Kidney tubule cell (primary cell): ENCODE measurements at regions not wholly inside any gene's neighbourhood (a gene's known extent, or its start where the extent isn't known, plus 50 kb on each side); places are given as distances from the start of the nearest gene placed in this dataset.
"Not testable (repeated sequence)": the region's sequence is repeated elsewhere in the genome, so short reads cannot be mapped to it uniquely, and the experiment has no call there.

Experiments
- DNase-seq: peaks from one replicate; pipeline ENCODE4 v3.0.0-alpha.2; 2018; ENCODE audit warnings: low spot score

GRCh38 chr2:51774606-51775005, 742.7 kb upstream of the NRXN1 start:
- DNase-seq = not testable (repeated sequence)

GRCh38 chr2:51760441-51760840, 728.5 kb upstream of the NRXN1 start:
- no peak for DNase-seq

GRCh38 chr2:51758081-51758480, 726.1 kb upstream of the NRXN1 start:
- no peak for DNase-seq

GRCh38 chr2:51734115-51734514, 702.2 kb upstream of the NRXN1 start:
- no peak for DNase-seq

GRCh38 chr2:51723691-51724090, 691.8 kb upstream of the NRXN1 start:
- no peak for DNase-seq

- DNase-seq = no peak
Observed at GRCh38 chr2:51722311-51722710, 690.4 kb upstream of the NRXN1 start.

GRCh38 chr2:51720826-51721225, 688.9 kb upstream of the NRXN1 start:
- DNase-seq = no peak

- DNase-seq = no peak
Observed at GRCh38 chr2:51718881-51719280, 686.9 kb upstream of the NRXN1 start.

GRCh38 chr2:51717312-51717711, 685.4 kb upstream of the NRXN1 start:
- peak; percentile 82 for DNase-seq

- no peak for DNase-seq
Observed at GRCh38 chr2:51711766-51712165, 679.8 kb upstream of the NRXN1 start.

- DNase-seq = peak; percentile 29
Observed at GRCh38 chr2:51710222-51710621, 678.3 kb upstream of the NRXN1 start.

GRCh38 chr2:51707625-51708024, 675.7 kb upstream of the NRXN1 start:
- no peak for DNase-seq

GRCh38 chr2:51706220-51706619, 674.3 kb upstream of the NRXN1 start:
- DNase-seq = no peak

GRCh38 chr2:51705417-51705816, 673.5 kb upstream of the NRXN1 start:
- no peak for DNase-seq

- no peak for DNase-seq
Observed at GRCh38 chr2:51698021-51698420, 666.1 kb upstream of the NRXN1 start.

GRCh38 chr2:51697095-51697494, 665.2 kb upstream of the NRXN1 start:
- peak; percentile 80 for DNase-seq

- DNase-seq = no peak
Observed at GRCh38 chr2:51695531-51695930, 663.6 kb upstream of the NRXN1 start.

GRCh38 chr2:51693640-51694039, 661.7 kb upstream of the NRXN1 start:
- no peak for DNase-seq

GRCh38 chr2:51681854-51682253, 649.9 kb upstream of the NRXN1 start:
- DNase-seq = no peak

- no peak for DNase-seq
Observed at GRCh38 chr2:51673628-51674027, 641.7 kb upstream of the NRXN1 start.

GRCh38 chr2:51667679-51668078, 635.7 kb upstream of the NRXN1 start:
- no peak for DNase-seq

GRCh38 chr2:51662187-51662586, 630.3 kb upstream of the NRXN1 start:
- no peak for DNase-seq

- no peak for DNase-seq
Observed at GRCh38 chr2:51657849-51658248, 625.9 kb upstream of the NRXN1 start.

GRCh38 chr2:51650769-51651168, 618.8 kb upstream of the NRXN1 start:
- no peak for DNase-seq

- DNase-seq = no peak
Observed at GRCh38 chr2:51649366-51649765, 617.4 kb upstream of the NRXN1 start.
